DOHH2 (cell line): ENCODE measurements at regions not wholly inside any gene's neighbourhood (a gene's known extent, or its start where the extent isn't known, plus 50 kb on each side); places are given as distances from the start of the nearest gene placed in this dataset.

Experiments used
- EZH2phosphoT487 ChIP-seq: fragments of 200-600 bp; sonication (generic); IDR thresholded peaks from 2 replicates; pipeline ENCODE4 v1.6.1; 2017; ENCODE audit warnings: borderline replicate concordance, mild to moderate bottlenecking, antibody characterized with exemption, low read length, moderate library complexity, mixed read lengths
- TF ChIP-seq, protein P1 (sequence below): fragments of 200-600 bp; sonication (generic); IDR thresholded peaks from one replicate; pipeline ENCODE4 v1.5.1; 2014; ENCODE audit warnings: antibody characterized with exemption, mild to moderate bottlenecking, low read depth, low read length; ENCODE audit not compliant: poor library complexity, severe bottlenecking

- TF ChIP-seq, protein P1, sequence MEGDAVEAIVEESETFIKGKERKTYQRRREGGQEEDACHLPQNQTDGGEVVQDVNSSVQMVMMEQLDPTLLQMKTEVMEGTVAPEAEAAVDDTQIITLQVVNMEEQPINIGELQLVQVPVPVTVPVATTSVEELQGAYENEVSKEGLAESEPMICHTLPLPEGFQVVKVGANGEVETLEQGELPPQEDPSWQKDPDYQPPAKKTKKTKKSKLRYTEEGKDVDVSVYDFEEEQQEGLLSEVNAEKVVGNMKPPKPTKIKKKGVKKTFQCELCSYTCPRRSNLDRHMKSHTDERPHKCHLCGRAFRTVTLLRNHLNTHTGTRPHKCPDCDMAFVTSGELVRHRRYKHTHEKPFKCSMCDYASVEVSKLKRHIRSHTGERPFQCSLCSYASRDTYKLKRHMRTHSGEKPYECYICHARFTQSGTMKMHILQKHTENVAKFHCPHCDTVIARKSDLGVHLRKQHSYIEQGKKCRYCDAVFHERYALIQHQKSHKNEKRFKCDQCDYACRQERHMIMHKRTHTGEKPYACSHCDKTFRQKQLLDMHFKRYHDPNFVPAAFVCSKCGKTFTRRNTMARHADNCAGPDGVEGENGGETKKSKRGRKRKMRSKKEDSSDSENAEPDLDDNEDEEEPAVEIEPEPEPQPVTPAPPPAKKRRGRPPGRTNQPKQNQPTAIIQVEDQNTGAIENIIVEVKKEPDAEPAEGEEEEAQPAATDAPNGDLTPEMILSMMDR, result no peak
- TF ChIP-seq EZH2phosphoT487, result no peak
These were observed 326.6 kb upstream of the TPM1 start for GRCh38 chr15:62715946-62716345.
